ENCODE measurements at regions not wholly inside any gene's neighbourhood (a gene's known extent, or its start where the extent isn't known, plus 50 kb on each side); places are given as distances from the start of the nearest gene placed in this dataset.
A peak's percentile ranks its signal among the peaks of the same experiment; 100 is the strongest.

GRCh38 chr7:53699215-53699837, 663.9 kb downstream of the POM121L12 start:
- no peak for DNase-seq (ENCODE audit: low spot score)

GRCh38 chr7:53719122-53719521, 683.7 kb downstream of the POM121L12 start:
- no peak for DNase-seq (ENCODE audit: low spot score)

- DNase-seq (ENCODE audit: low spot score) = no peak
Observed at GRCh38 chr7:53740971-53741370, 705.5 kb downstream of the POM121L12 start.

- DNase-seq (ENCODE audit: low spot score) = no peak
Observed at GRCh38 chr7:53743697-53744402, 708.4 kb downstream of the POM121L12 start.

- DNase-seq (ENCODE audit: low spot score) = no peak
Observed at GRCh38 chr7:53744403-53744760, 708.9 kb downstream of the POM121L12 start.

GRCh38 chr7:53756946-53757345, 721.5 kb downstream of the POM121L12 start:
- DNase-seq (ENCODE audit: low spot score) = no peak

GRCh38 chr7:53768186-53768585, 732.8 kb downstream of the POM121L12 start:
- no peak for DNase-seq (ENCODE audit: low spot score)

GRCh38 chr7:53771701-53772100, 736.3 kb downstream of the POM121L12 start:
- no peak for DNase-seq (ENCODE audit: low spot score)

- DNase-seq (ENCODE audit: low spot score) = no peak
Observed at GRCh38 chr7:53776323-53776722, 740.9 kb downstream of the POM121L12 start.

GRCh38 chr7:53789741-53790140, 752.4 kb upstream of the VSTM2A start:
- no peak for DNase-seq (ENCODE audit: low spot score)

GRCh38 chr7:53794816-53795215, 747.4 kb upstream of the VSTM2A start:
- DNase-seq (ENCODE audit: low spot score) = no peak

GRCh38 chr7:53800746-53801145, 741.4 kb upstream of the VSTM2A start:
- no peak for DNase-seq (ENCODE audit: low spot score)

- DNase-seq (ENCODE audit: low spot score) = no peak
Observed at GRCh38 chr7:53806119-53806518, 736.1 kb upstream of the VSTM2A start.

- peak; percentile 89 for DNase-seq (ENCODE audit: low spot score)
Observed at GRCh38 chr7:53811555-53812079, 730.6 kb upstream of the VSTM2A start.

- no peak for DNase-seq (ENCODE audit: low spot score)
Observed at GRCh38 chr7:53812135-53812534, 730.0 kb upstream of the VSTM2A start.

- DNase-seq (ENCODE audit: low spot score) = no peak
Observed at GRCh38 chr7:53835301-53835700, 706.9 kb upstream of the VSTM2A start.

GRCh38 chr7:53877688-53878087, 664.5 kb upstream of the VSTM2A start:
- DNase-seq (ENCODE audit: low spot score) = no peak

- DNase-seq (ENCODE audit: low spot score) = no peak
Observed at GRCh38 chr7:53900856-53901528, 641.2 kb upstream of the VSTM2A start.

- no peak for DNase-seq (ENCODE audit: low spot score)
Observed at GRCh38 chr7:53904355-53904754, 637.8 kb upstream of the VSTM2A start.

- no peak for DNase-seq (ENCODE audit: low spot score)
Observed at GRCh38 chr7:53917637-53918036, 624.5 kb upstream of the VSTM2A start.

- no peak for DNase-seq (ENCODE audit: low spot score)
Observed at GRCh38 chr7:53920011-53920410, 622.2 kb upstream of the VSTM2A start.

- DNase-seq (ENCODE audit: low spot score) = no peak
Observed at GRCh38 chr7:53940483-53940882, 601.7 kb upstream of the VSTM2A start.

GRCh38 chr7:53947732-53948131, 594.4 kb upstream of the VSTM2A start:
- DNase-seq (ENCODE audit: low spot score) = no peak

Measured in COLO829 (cell line).